ENCODE measurements at regions not wholly inside any gene's neighbourhood (a gene's known extent, or its start where the extent isn't known, plus 50 kb on each side); places are given as distances from the start of the nearest gene placed in this dataset.

DNA sequence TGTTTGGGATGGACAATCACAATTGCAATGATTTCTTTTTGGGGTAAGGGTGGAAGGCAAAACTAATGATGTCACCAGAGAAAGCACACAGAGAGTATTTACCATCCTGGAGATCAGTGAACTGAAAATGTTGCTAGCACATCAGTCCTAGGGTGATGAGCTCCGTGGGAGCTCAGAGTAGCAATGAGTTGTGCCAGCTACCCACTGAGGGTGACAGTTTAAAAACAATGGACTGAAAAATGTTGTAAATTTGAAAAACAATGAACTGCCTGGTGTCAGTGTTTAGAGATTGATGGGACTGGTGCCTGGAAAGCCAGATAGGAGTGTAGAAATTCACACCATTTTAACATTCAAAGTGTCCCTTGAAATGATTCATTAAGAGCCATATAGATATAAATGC is 198.5 kb downstream of the ATP23 start:
- DNase-seq (ENCODE audit: low spot score), result no peak

- no peak for DNase-seq (ENCODE audit: low spot score)
Observed at GRCh38 chr12:58140395-58140794, 199.0 kb downstream of the ATP23 start.

DNA sequence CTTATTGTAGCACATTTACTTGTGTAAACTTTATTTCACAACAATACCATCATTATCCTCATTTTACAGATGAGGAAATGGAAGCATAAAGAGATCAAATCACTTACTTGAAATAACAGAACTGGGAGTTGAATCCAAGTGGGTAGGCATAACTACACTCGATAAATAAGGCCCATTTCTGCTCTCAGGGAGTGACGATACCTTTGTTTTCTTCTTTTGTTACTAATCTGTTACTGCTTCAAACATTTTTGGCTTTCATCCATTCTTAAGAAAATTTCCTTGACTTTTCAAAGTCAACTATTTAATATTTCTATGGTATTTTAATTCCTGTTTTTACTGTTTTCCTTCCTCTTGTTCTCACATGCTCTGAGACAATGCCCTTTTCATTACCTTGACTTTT is 201.6 kb downstream of the ATP23 start:
- DNase-seq (ENCODE audit: low spot score), result no peak

DNA sequence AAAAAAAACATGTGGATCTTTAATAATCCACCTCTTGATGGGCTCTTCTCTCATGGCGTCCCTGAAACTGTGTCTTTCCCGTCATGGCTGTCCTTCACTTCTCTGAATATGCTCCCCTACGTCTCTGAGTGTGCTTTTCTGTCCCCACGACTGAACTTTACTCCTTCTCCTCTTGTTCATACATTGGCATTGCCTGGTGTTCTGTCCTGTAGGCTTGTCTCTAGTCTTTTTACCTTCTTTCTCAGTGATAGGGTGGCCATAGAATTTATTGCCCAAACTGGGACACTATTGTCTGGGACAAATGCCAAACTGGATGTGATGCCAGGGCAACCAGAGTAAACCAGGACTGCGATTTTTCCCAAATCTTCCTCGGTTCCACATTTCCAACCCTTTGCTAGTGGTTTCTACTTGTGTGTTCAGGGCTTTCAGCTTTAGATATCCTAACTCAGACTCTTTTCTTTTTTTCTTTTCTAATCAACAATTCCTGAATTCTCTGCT is 202.2 kb downstream of the ATP23 start:
- DNase-seq (ENCODE audit: low spot score), result no peak

DNA sequence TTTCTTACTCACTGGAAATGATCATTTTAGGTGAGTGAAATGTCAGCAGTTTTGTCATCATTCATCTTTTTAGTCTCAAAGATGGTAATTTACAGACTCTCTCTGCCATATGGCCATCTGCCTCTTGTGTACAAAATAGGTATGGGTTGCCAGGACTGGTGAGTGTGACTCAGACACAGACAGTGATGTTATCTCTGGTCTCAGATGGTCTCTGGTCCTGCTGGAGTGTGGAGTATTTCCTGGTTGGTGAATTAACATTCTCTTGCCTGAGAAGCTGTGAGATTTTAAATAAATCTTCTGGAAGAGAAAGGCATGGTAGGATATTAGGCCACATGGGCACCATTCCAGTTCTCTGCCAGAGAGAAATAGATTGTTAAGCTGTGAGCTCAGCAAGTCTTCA is 207.0 kb downstream of the ATP23 start:
- peak; percentile 28 for DNase-seq (ENCODE audit: low spot score)

DNA sequence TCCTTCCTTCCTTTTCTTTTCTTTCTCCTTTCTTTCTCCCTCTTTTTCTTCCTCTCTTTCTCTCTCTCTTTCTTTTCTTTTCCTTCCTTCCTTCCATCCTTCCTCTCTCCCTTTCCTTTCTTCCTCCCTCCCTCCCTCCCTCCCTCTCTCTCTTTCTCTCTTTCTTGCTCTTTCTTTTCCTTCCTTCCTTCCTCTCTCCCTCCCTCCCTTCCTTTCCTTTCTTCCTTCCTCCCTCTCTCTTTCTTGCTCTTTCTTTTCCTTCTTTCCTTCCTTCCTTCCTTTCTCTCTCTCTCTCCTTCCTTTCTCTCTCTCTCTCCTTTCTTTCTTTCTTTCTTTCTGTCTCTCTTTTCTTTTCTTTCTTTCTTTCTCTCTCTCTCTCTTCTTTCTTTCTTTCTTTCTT is 207.6 kb downstream of the ATP23 start:
- no peak for DNase-seq (ENCODE audit: low spot score)

DNA sequence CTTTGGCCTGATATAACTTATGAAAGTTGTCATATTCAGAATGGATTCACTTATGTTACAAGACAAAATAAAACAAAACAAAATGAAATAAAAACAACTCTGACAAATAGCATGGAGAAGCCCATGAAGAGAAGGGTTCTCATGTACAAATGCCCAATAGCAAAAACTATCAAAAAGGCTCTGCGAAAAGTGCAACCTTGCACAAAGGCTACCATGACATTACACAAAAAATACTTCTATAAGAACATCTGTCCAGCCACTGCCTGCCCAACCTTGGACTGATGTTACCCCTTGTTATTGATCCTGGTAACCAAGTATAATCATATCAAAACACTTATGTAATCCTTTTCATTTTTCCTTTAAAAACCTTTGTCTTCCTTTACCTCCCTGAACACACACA is 213.0 kb downstream of the ATP23 start:
- no peak for DNase-seq (ENCODE audit: low spot score)

DNA sequence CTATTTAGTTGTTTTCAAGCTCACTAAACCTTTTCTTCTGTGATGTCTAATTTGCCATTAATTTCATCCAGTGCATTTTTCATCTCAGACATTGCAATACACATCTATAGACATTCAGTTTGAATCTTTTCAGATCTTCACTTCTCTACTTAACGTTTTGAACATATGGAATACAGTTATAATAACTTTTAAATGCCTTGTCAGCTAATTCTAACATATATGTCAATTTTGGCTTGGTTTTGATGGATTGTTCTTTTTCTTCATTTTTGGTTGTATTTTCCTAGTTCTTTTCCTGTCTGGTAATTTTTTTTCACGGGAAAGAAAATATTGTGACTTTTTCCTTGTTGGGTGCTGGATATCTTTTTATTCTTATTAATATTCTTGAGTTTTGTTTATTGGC is 215.3 kb downstream of the ATP23 start:
- no peak for DNase-seq (ENCODE audit: low spot score)

- DNase-seq (ENCODE audit: low spot score), result no peak
Observed at GRCh38 chr12:58159941-58160340, 218.6 kb downstream of the ATP23 start.

- DNase-seq (ENCODE audit: low spot score), result no peak
Observed at GRCh38 chr12:58161773-58162172, 220.4 kb downstream of the ATP23 start.

DNA sequence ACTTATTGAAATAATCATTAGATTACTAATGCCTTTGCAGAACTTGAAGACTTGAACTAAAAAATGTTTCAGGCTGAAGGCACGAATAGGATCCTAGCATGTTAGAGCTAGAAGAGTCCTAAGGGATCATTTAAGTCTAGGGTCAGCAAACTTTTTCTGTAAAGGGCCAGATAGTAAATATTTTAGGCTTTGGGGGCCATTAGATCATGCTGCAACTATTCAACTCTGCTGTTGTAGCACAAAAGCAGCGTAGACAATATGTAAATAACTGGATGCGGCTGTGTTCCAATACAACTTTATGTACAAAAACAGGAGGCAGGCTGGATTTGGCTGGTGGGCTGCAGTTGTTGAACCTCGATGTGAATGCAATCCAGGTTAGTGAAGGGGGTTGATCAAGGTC is 221.7 kb downstream of the ATP23 start:
- DNase-seq (ENCODE audit: low spot score), result no peak

GRCh38 chr12:58166643-58167042 is 225.3 kb downstream of the ATP23 start:
- DNase-seq (ENCODE audit: low spot score), result no peak

DNA sequence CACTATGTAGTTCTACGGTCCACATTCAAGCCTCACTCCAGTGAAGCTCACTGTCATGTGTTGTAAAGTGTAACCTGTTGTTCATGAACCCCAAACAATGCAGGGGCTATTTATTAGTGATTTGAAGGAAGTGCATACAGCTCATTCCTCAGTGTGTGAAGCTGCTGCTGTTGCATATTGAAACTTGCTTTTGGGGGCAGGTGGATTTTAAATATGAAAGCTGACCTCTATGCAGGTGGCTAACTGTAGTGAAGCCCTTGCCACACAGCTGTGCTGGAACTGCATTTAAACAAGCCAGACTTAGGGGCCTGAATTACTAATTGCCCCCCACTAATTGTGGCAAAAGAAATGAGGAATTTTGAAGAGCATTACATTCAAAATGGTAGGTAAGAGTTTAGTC is 226.3 kb downstream of the ATP23 start:
- DNase-seq (ENCODE audit: low spot score), result no peak

- no peak for DNase-seq (ENCODE audit: low spot score)
Observed at GRCh38 chr12:58169826-58170225, 228.5 kb downstream of the ATP23 start.

DNA sequence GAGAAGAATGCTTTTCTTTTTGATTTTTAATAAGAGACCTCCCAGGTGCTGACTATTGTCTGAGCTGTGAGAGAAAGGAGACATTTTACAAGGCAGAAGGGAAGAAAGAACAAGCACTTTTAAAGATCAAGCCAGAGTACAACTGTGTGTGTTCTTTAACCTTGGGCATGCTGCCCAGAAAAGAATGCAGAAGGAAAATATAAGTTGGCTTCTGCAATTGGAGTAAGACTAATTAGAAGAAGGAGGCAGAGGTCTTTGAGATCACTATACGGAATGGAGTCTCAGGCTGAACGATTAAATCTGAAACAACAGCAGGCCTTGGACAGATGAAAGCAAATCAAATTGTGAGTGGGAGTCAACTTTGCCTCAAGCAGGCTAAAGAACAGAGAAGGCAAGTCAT is 230.5 kb downstream of the ATP23 start:
- no peak for DNase-seq (ENCODE audit: low spot score)

- DNase-seq (ENCODE audit: low spot score), result no peak
Observed at GRCh38 chr12:58172433-58173073, 231.2 kb downstream of the ATP23 start.

GRCh38 chr12:58174316-58174715 is 232.9 kb downstream of the ATP23 start:
- DNase-seq (ENCODE audit: low spot score), result no peak

DNA sequence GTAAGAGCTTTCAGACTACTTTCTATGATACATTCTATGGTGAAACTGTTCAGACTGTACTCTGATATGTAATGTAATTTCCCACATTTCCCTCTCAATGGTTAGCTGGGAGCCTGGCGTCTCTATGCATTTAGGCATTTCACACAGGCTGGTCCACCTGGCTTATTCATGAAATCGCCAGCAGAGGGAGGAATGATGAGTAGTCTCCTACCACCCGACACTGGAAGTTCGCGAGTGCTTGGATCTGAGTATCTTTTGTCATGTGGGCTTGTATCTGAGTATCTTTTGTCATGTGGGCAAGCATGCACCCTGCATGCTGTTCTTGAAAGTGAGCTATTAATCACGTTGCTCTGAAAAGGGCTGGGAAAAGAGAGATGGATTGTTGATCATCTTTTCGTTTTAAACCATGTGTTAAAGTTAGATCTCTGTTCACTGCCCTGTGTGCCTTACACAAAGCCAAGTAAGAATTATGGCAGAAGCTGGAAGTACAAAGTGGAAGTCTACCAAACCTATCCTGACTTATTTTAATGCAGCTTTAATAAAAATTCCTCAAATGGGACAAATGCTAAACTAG is 235.0 kb downstream of the ATP23 start:
- DNase-seq (ENCODE audit: low spot score), result peak; percentile 44

DNA sequence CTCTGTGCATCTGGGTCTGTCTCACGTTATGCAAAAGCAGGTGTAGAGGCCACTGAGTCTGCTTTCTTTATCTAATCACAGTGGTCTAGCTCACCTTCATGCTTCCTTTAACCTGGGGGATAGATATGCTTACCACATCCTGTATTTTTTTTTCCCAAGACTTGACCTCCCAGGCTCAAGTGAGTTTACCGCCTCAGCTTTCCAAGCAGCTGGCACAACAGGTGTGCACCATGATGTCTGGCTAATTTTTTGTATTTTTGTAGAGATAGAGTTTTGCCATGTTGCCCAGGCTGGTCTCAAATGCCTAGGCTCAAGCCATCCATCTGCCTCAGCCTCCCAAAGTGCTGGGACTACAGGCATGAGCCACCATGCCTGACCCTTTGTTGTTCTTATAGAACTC is 236.0 kb downstream of the ATP23 start:
- no peak for DNase-seq (ENCODE audit: low spot score)

DNA sequence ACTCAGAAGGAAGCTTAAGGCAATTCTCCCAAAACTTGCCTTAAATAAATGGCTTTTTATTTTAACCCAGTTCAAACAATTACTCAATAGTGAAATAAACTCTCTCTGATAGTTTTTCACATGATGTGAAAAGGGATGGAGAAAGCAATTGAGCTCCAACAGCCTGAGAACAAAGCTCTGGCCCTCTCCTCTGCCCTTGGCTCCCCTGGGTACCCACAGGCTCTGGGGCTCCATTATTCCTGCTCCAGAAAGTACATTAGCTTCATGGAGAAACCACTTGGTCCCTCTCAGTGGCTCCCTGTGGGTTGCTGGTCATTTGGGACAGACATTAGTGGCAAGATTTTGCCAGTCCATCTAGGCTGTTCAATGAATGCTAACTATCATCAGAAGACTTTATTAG is 242.8 kb downstream of the ATP23 start:
- DNase-seq (ENCODE audit: low spot score), result no peak

GRCh38 chr12:58186401-58186800 is 245.0 kb downstream of the ATP23 start:
- no peak for DNase-seq (ENCODE audit: low spot score)

DNA sequence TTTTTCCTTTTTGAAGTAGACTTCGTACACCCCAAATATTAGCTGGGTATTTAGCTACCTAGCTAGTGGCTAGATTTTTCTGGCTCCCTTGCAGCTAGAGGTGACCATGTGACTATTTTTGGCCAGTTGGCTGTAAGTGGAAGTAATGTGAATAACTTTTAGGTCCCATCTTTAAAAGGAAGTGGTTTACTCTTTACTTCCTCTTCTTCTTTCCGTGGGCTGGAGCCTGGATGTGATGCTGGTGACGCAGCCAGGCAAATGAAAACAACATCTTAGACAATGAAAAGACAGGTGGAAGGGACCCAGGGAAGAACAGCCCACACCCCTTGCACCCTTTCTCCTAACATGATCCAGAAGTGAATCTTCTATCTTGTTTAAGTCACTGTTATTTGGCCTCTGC is 245.5 kb downstream of the ATP23 start:
- no peak for DNase-seq (ENCODE audit: low spot score)

- DNase-seq (ENCODE audit: low spot score), result no peak
Observed at GRCh38 chr12:58189030-58189429, 247.7 kb downstream of the ATP23 start.

DNA sequence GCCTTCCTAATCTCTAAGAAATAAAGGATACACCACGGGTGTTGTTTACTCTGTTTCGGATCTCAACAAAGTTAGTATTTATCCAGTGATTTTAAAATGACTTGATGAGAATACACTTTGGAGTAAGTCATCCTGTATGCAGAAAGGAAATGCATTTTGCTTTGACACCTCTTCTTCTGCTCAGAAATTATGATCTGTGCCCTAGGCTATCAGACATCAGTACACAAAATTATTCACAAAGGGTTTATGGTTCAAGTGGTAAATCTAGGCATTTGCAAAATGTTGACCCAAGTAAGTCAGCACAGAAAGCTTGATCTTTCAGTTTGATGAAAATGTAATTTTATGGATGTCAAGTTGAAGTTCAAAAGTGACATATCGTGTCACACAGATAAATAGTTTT is 248.5 kb downstream of the ATP23 start:
- DNase-seq (ENCODE audit: low spot score), result no peak

All from AG08395 (cell line).